ENCODE measurements at regions not wholly inside any gene's neighbourhood (a gene's known extent, or its start where the extent isn't known, plus 50 kb on each side); places are given as distances from the start of the nearest gene placed in this dataset.

DNA sequence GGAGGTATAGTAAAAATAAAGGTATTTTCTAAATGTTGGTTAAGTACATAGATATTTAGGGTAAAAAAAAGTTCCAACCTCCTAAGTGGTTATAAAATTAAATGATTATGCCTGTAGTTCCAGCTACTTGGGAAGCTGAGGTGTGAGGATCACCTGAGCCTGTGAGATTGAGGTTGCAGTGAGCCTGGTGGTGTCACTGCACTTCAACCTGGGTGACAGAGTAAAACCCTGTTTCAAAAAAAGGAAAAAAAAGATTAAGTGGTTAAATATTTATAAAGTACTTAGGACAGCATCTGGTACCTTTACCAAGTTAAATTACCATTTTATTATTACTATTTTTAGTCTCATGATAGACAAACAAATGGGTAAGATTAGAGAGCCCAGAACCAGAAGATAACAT, 1801.0 kb downstream of the C4orf33 start:
- DNase-seq, result no peak
- Histone ChIP-seq H3K27me3 (replicated peaks; ENCODE audit: insufficient read depth) (no peaks in the 10 kb centered on the region), H3K27ac (no peak overlapping the region), H3K36me3 (ENCODE audit: low read depth) (no peaks in the 10 kb centered on the region), H3K4me1 (ENCODE audit: insufficient read depth) (no peaks in the 10 kb centered on the region), H3K9me3 (ENCODE audit: low read depth) (no peaks in the 10 kb centered on the region), H3K79me2 (ENCODE audit: insufficient read depth) (no peaks in the 10 kb centered on the region), H3K9me2 (ENCODE audit: insufficient read depth) (no peaks in the 10 kb centered on the region), H4K20me1 (ENCODE audit: insufficient read depth) (no peaks in the 10 kb centered on the region), H2AFZ (no peak overlapping the region), H3K4me3 (no peak overlapping the region), H3K9ac (no peak overlapping the region), H3F3A (ENCODE audit: insufficient read depth) (no peaks in the 10 kb centered on the region), H3K4me2 (ENCODE audit: unreplicated experiment) (no peak overlapping the region)
- in situ Hi-C loops (cut with MboI), result no loop called here
- TF ChIP-seq EZH2 (IDR thresholded peaks at IDR 0.05; ENCODE audit: insufficient read depth, poor library complexity, severe bottlenecking) (no peak), EZH2phosphoT487 (IDR thresholded peaks at IDR 0.05; ENCODE audit: insufficient read depth, low read depth) (no peak)

GRCh38 chr4:130901321-130901720, 1805.4 kb downstream of the C4orf33 start:
- Histone ChIP-seq H3K36me3 (ENCODE audit: low read depth) (no peaks in the 10 kb centered on the region), H4K20me1 (ENCODE audit: insufficient read depth) (no peaks in the 10 kb centered on the region), H3F3A (ENCODE audit: insufficient read depth) (no peaks in the 10 kb centered on the region), H3K4me1 (ENCODE audit: insufficient read depth) (no peaks in the 10 kb centered on the region), H3K9ac (no peak overlapping the region), H3K4me2 (ENCODE audit: unreplicated experiment) (no peak overlapping the region), H3K9me3 (ENCODE audit: low read depth) (no peaks in the 10 kb centered on the region), H3K4me3 (no peak overlapping the region), H3K27ac (no peak overlapping the region), H3K27me3 (replicated peaks; ENCODE audit: insufficient read depth) (no peaks in the 10 kb centered on the region), H3K9me2 (ENCODE audit: insufficient read depth) (no peaks in the 10 kb centered on the region), H3K79me2 (ENCODE audit: insufficient read depth) (no peaks in the 10 kb centered on the region), H2AFZ (no peak overlapping the region)
- in situ Hi-C loops (cut with MboI), result no loop called here
- TF ChIP-seq EZH2 (IDR thresholded peaks at IDR 0.05; ENCODE audit: insufficient read depth, poor library complexity, severe bottlenecking), result no peak
- no peak for TF ChIP-seq EZH2phosphoT487 (IDR thresholded peaks at IDR 0.05; ENCODE audit: insufficient read depth, low read depth)
- 11 to 12% methylated on average over 5 of the region's 5 CpGs for WGBS, 2 experiments (ENCODE audit: low coverage in 1 of 2, low lambda C conversion rate in 2 of 2, missing lambda C conversion rate in 2 of 2)
- DNase-seq, result no peak

GRCh38 chr4:130922955-130923354, 1827.0 kb downstream of the C4orf33 start:
- Histone ChIP-seq H3F3A (ENCODE audit: insufficient read depth) (no peaks in the 10 kb centered on the region), H3K27ac (no peak overlapping the region), H2AFZ (no peak overlapping the region), H3K9ac (no peak overlapping the region), H4K20me1 (ENCODE audit: insufficient read depth) (no peaks in the 10 kb centered on the region), H3K36me3 (ENCODE audit: low read depth) (no peaks in the 10 kb centered on the region), H3K4me3 (no peak overlapping the region), H3K27me3 (replicated peaks; ENCODE audit: insufficient read depth) (no peaks in the 10 kb centered on the region), H3K79me2 (ENCODE audit: insufficient read depth) (no peaks in the 10 kb centered on the region), H3K9me2 (ENCODE audit: insufficient read depth) (no peaks in the 10 kb centered on the region), H3K4me2 (ENCODE audit: unreplicated experiment) (no peak overlapping the region), H3K4me1 (ENCODE audit: insufficient read depth) (no peaks in the 10 kb centered on the region), H3K9me3 (ENCODE audit: low read depth) (no peaks in the 10 kb centered on the region)
- TF ChIP-seq EZH2 (IDR thresholded peaks at IDR 0.05; ENCODE audit: insufficient read depth, poor library complexity, severe bottlenecking), result no peak
- TF ChIP-seq EZH2phosphoT487 (IDR thresholded peaks at IDR 0.05; ENCODE audit: insufficient read depth, low read depth), result no peak
- in situ Hi-C loops (cut with MboI), result no loop called here
- 14 to 15% methylated on average over 2 of the region's 2 CpGs for WGBS, 2 experiments (ENCODE audit: low coverage in 1 of 2, low lambda C conversion rate in 2 of 2, missing lambda C conversion rate in 2 of 2)
- DNase-seq, result no peak

DNA sequence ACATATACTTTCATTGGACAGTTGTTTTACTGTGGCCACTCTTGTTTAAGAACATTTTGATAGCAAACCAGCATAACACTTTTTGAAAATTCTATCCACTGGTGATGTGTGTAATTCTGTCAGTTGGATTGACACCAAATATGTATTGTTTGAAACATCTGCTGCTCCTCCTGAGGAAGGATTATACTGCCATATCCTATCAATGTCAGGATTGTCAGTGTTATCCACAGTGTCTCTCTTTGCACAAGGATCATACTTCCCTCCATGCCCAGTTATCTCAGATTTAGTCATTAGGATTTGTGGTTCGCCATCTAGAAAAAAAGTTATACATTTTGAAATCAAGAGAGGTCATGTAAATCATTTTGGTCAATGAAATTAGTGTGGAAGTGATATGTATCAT, 1859.6 kb downstream of the C4orf33 start:
- no peaks in the 10 kb centered on the region for H3K36me3 ChIP-seq (ENCODE audit: low read depth)
- no peaks in the 10 kb centered on the region for H3K4me1 ChIP-seq (ENCODE audit: insufficient read depth)
- H4K20me1 ChIP-seq (ENCODE audit: insufficient read depth), result no peaks in the 10 kb centered on the region
- no peak overlapping the region for H3K27ac ChIP-seq
- H3K4me2 ChIP-seq (ENCODE audit: unreplicated experiment), result no peak overlapping the region
- no peaks in the 10 kb centered on the region for H3K9me2 ChIP-seq (ENCODE audit: insufficient read depth)
- no peaks in the 10 kb centered on the region for H3F3A ChIP-seq (ENCODE audit: insufficient read depth)
- H2AFZ ChIP-seq, result no peak overlapping the region
- H3K79me2 ChIP-seq (ENCODE audit: insufficient read depth), result no peaks in the 10 kb centered on the region
- no peak overlapping the region for H3K9ac ChIP-seq
- no peak for DNase-seq
- H3K4me3 ChIP-seq, result no peak overlapping the region
- H3K27me3 ChIP-seq (replicated peaks; ENCODE audit: insufficient read depth), result no peaks in the 10 kb centered on the region
- no peaks in the 10 kb centered on the region for H3K9me3 ChIP-seq (ENCODE audit: low read depth)
- in situ Hi-C loops (cut with MboI), result no loop called here
- TF ChIP-seq EZH2 (IDR thresholded peaks at IDR 0.05; ENCODE audit: insufficient read depth, poor library complexity, severe bottlenecking), result no peak
- no peak for TF ChIP-seq EZH2phosphoT487 (IDR thresholded peaks at IDR 0.05; ENCODE audit: insufficient read depth, low read depth)
- WGBS, 2 experiments (ENCODE audit: low coverage in 1 of 2, low lambda C conversion rate in 2 of 2, missing lambda C conversion rate in 2 of 2), result 9 to 38% methylated on average over 1 of the region's 1 CpG

GRCh38 chr4:130985371-130985770, 1889.4 kb downstream of the C4orf33 start:
- TF ChIP-seq EZH2 (IDR thresholded peaks at IDR 0.05; ENCODE audit: insufficient read depth, poor library complexity, severe bottlenecking) (no peak), EZH2phosphoT487 (IDR thresholded peaks at IDR 0.05; ENCODE audit: insufficient read depth, low read depth) (no peak)
- Histone ChIP-seq H4K20me1 (ENCODE audit: insufficient read depth) (no peaks in the 10 kb centered on the region), H3K4me1 (ENCODE audit: insufficient read depth) (no peaks in the 10 kb centered on the region), H3K9me2 (ENCODE audit: insufficient read depth) (no peaks in the 10 kb centered on the region), H3F3A (ENCODE audit: insufficient read depth) (no peaks in the 10 kb centered on the region), H3K36me3 (ENCODE audit: low read depth) (no peaks in the 10 kb centered on the region), H3K79me2 (ENCODE audit: insufficient read depth) (no peaks in the 10 kb centered on the region), H2AFZ (no peak overlapping the region), H3K4me2 (ENCODE audit: unreplicated experiment) (no peak overlapping the region), H3K27me3 (replicated peaks; ENCODE audit: insufficient read depth) (no peaks in the 10 kb centered on the region), H3K9me3 (ENCODE audit: low read depth) (no peaks in the 10 kb centered on the region), H3K9ac (no peak overlapping the region), H3K4me3 (no peak overlapping the region), H3K27ac (no peak overlapping the region)
- in situ Hi-C loops (cut with MboI), result no loop called here
- DNase-seq, result no peak
- 33 to 35% methylated on average over 4 of the region's 4 CpGs for WGBS, 2 experiments (ENCODE audit: low coverage in 1 of 2, low lambda C conversion rate in 2 of 2, missing lambda C conversion rate in 2 of 2)

All from GM23248 (cell line).